ENCODE measurements at regions not wholly inside any gene's neighbourhood (a gene's known extent, or its start where the extent isn't known, plus 50 kb on each side); places are given as distances from the start of the nearest gene placed in this dataset.

DNA sequence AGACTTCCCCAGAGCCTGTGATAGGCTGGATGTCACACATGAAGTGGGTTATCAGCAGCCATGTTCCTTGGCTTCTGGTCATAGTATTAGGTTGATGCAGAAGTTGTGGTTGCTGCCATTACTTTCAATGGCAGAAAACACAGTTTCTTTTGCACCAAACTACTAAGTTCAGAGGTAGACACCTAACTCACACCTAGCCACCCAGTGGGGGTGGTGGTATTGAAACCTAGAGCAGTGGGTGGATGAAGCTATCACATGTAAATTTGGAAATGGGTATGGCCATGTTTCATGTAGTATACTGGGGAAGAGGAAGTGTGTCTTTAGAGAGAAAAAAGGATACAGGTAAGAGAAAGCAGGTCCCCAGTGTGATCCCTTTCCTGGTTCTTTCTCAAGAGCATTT is 347.9 kb upstream of the SEMA6A start:
- no peak overlapping the region for H2AFZ ChIP-seq (replicated peaks)

DNA sequence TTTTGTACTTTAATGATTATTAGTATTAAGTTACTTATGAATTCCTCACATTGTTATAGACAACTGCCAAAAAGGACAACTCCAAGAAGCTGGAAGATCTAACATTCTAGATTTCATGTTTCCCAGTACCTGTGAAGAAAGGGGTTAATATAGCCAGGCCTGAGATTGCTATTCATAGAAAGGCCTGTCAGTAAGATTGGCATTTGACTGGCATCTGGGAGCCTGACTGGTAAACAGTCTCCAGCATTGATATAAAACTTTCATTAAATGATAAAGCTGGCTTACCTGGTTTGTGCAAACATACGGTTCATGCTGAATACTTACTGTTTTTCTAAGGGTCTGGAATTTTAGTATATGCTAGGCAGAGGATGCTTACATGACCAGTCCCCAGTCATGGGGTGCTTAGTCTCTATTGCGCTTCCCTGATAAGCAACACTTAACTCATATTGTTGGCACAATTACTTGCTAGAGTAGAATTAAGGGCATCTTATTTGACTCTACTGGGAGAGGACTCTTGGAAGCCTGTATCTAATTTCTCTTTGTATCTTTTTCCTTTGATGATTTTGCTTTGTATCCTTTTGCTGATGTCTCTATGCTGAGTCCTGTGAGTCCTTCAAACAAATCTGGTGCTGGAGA is 340.4 kb upstream of the SEMA6A start:
- no peak overlapping the region for H3K4me2 ChIP-seq
- no peaks in the 10 kb centered on the region for H3F3A ChIP-seq (ENCODE audit: low read depth)
- no peaks in the 10 kb centered on the region for H3K4me1 Mint-ChIP-seq
- no peak for DNase-seq (ENCODE audit: low spot score)
- H3K27me3 Mint-ChIP-seq (ENCODE audit: insufficient read depth, low read depth) = no peaks in the 10 kb centered on the region
- H3K27ac ChIP-seq = no peak overlapping the region
- no peaks in the 10 kb centered on the region for H3K36me3 ChIP-seq
- H3K4me3 Mint-ChIP-seq = no peak overlapping the region
- H3K9me3 ChIP-seq (ENCODE audit: low read depth) = peaks cover 4% of the 10 kb centered on the region
- no peak overlapping the region for H2AFZ ChIP-seq (replicated peaks)
- H3K4me1 ChIP-seq = no peaks in the 10 kb centered on the region
- no peaks in the 10 kb centered on the region for H3K9me3 Mint-ChIP-seq
- H3K27ac Mint-ChIP-seq = no peak overlapping the region
- no peaks in the 10 kb centered on the region for H4K20me1 ChIP-seq (ENCODE audit: low read depth)
- no peaks in the 10 kb centered on the region for H3K79me2 ChIP-seq (ENCODE audit: low read depth)
- TF ChIP-seq, protein P1, sequence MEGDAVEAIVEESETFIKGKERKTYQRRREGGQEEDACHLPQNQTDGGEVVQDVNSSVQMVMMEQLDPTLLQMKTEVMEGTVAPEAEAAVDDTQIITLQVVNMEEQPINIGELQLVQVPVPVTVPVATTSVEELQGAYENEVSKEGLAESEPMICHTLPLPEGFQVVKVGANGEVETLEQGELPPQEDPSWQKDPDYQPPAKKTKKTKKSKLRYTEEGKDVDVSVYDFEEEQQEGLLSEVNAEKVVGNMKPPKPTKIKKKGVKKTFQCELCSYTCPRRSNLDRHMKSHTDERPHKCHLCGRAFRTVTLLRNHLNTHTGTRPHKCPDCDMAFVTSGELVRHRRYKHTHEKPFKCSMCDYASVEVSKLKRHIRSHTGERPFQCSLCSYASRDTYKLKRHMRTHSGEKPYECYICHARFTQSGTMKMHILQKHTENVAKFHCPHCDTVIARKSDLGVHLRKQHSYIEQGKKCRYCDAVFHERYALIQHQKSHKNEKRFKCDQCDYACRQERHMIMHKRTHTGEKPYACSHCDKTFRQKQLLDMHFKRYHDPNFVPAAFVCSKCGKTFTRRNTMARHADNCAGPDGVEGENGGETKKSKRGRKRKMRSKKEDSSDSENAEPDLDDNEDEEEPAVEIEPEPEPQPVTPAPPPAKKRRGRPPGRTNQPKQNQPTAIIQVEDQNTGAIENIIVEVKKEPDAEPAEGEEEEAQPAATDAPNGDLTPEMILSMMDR (IDR thresholded peaks at IDR 0.05) = no peak
- TF ChIP-seq EZH2 (IDR thresholded peaks at IDR 0.05) (no peak), EZH2phosphoT487 (IDR thresholded peaks at IDR 0.05) (no peak)
- H3K27me3 ChIP-seq = no peaks in the 10 kb centered on the region
- no peak overlapping the region for H3K9ac ChIP-seq
- no peak overlapping the region for H3K4me3 ChIP-seq
- no peaks in the 10 kb centered on the region for H3K36me3 Mint-ChIP-seq

More for the DNA sequence above, 347.9 kb upstream of the SEMA6A start:
- no peak overlapping the region for H3K27ac Mint-ChIP-seq
- Histone ChIP-seq H3K79me2 (ENCODE audit: low read depth) (no peaks in the 10 kb centered on the region), H3K36me3 (no peaks in the 10 kb centered on the region), H3K27ac (peak overlapping the region; percentile 85), H3K9ac (no peak overlapping the region), H3K4me3 (no peak overlapping the region), H3K9me3 (ENCODE audit: low read depth) (no peaks in the 10 kb centered on the region), H3K4me2 (no peak overlapping the region), H3K4me1 (peaks cover 30% of the 10 kb centered on the region), H3F3A (ENCODE audit: low read depth) (peaks cover 18% of the 10 kb centered on the region), H3K27me3 (no peaks in the 10 kb centered on the region), H4K20me1 (ENCODE audit: low read depth) (no peaks in the 10 kb centered on the region)
- H3K9me3 Mint-ChIP-seq = peaks cover 1% of the 10 kb centered on the region
- no peaks in the 10 kb centered on the region for H3K27me3 Mint-ChIP-seq (ENCODE audit: insufficient read depth, low read depth)
- TF ChIP-seq, protein P1 (IDR thresholded peaks at IDR 0.05) = no peak
- TF ChIP-seq EZH2 (IDR thresholded peaks at IDR 0.05) (no peak), EZH2phosphoT487 (IDR thresholded peaks at IDR 0.05) (no peak)
- peaks cover 9% of the 10 kb centered on the region for H3K4me1 Mint-ChIP-seq
- no peaks in the 10 kb centered on the region for H3K36me3 Mint-ChIP-seq
- H3K4me3 Mint-ChIP-seq = peak overlapping the region; percentile 25
- DNase-seq (ENCODE audit: low spot score) = no peak

GRCh38 chr5:116912221-116912620 is 337.6 kb upstream of the SEMA6A start:
- H3K4me3 Mint-ChIP-seq = no peak overlapping the region
- H3K4me1 ChIP-seq = no peaks in the 10 kb centered on the region
- TF ChIP-seq EZH2 (IDR thresholded peaks at IDR 0.05) (no peak), EZH2phosphoT487 (IDR thresholded peaks at IDR 0.05) (no peak)
- TF ChIP-seq, protein P1 (IDR thresholded peaks at IDR 0.05) = no peak
- no peak overlapping the region for H3K4me2 ChIP-seq
- H3K4me1 Mint-ChIP-seq = no peaks in the 10 kb centered on the region
- H2AFZ ChIP-seq (replicated peaks) = no peak overlapping the region
- no peaks in the 10 kb centered on the region for H3K36me3 ChIP-seq
- no peaks in the 10 kb centered on the region for H3K36me3 Mint-ChIP-seq
- no peak overlapping the region for H3K9ac ChIP-seq
- no peak for DNase-seq (ENCODE audit: low spot score)
- no peaks in the 10 kb centered on the region for H4K20me1 ChIP-seq (ENCODE audit: low read depth)
- H3K9me3 Mint-ChIP-seq = no peaks in the 10 kb centered on the region
- H3K9me3 ChIP-seq (ENCODE audit: low read depth) = peaks cover 4% of the 10 kb centered on the region
- H3K4me3 ChIP-seq = no peak overlapping the region
- no peak overlapping the region for H3K27ac Mint-ChIP-seq
- no peaks in the 10 kb centered on the region for H3F3A ChIP-seq (ENCODE audit: low read depth)
- H3K79me2 ChIP-seq (ENCODE audit: low read depth) = no peaks in the 10 kb centered on the region
- no peaks in the 10 kb centered on the region for H3K27me3 ChIP-seq
- no peaks in the 10 kb centered on the region for H3K27me3 Mint-ChIP-seq (ENCODE audit: insufficient read depth, low read depth)
- H3K27ac ChIP-seq = no peak overlapping the region

Measured in neural progenitor cell (in vitro differentiated cells).